Lower leg skin (tissue), 4 donors: ENCODE measurements at regions not wholly inside any gene's neighbourhood (a gene's known extent, or its start where the extent isn't known, plus 50 kb on each side); places are given as distances from the start of the nearest gene placed in this dataset.
"Not testable (repeated sequence)": the region's sequence is repeated elsewhere in the genome, so short reads cannot be mapped to it uniquely, and the experiment has no call there.

Source experiments
- DNase-seq, 2 donors: peaks; one replicate each; pipeline ENCODE4 v3.0.0-alpha.2; 2019; ENCODE audit warnings: low spot score in 2 of 2
- H3K4me3 ChIP-seq: fragments of 200-600 bp; sonication (generic); 2 replicates; pipeline ENCODE4 v1.5.1; 2017; ENCODE audit warnings: mild to moderate bottlenecking, low read depth; ENCODE audit not compliant: poor library complexity, severe bottlenecking
- POLR2A ChIP-seq, 2 donors: fragments of 450-650 bp; IDR thresholded peaks; one replicate each; pipeline ENCODE4 v1.6.1; 2016 to 2017; ENCODE audit warnings: antibody characterized with exemption in 2 of 2, mild to moderate bottlenecking in 1 of 2, moderate library complexity in 1 of 2
- WGBS, 2 donors: methylation state at CpG; one replicate each; pipeline ENCODE4 v1.1.5; 2018; 5-methylcytosine and 5-hydroxymethylcytosine counted together
- intact Hi-C: fragments of 100-400 bp; cut with DNase I; formaldehyde crosslinking; loops from one replicate; pipeline ENCODE4 v1.15.0; 2023; ENCODE audit warnings: low total_unique reads
- TF ChIP-seq, protein P1 (sequence below), 3 donors: fragments of 450-650 bp; IDR thresholded peaks; one replicate each; pipeline ENCODE4 v1.5.1; 2016; ENCODE audit warnings: antibody characterized with exemption in 3 of 3, mild to moderate bottlenecking in 3 of 3, moderate library complexity in 2 of 3

DNA sequence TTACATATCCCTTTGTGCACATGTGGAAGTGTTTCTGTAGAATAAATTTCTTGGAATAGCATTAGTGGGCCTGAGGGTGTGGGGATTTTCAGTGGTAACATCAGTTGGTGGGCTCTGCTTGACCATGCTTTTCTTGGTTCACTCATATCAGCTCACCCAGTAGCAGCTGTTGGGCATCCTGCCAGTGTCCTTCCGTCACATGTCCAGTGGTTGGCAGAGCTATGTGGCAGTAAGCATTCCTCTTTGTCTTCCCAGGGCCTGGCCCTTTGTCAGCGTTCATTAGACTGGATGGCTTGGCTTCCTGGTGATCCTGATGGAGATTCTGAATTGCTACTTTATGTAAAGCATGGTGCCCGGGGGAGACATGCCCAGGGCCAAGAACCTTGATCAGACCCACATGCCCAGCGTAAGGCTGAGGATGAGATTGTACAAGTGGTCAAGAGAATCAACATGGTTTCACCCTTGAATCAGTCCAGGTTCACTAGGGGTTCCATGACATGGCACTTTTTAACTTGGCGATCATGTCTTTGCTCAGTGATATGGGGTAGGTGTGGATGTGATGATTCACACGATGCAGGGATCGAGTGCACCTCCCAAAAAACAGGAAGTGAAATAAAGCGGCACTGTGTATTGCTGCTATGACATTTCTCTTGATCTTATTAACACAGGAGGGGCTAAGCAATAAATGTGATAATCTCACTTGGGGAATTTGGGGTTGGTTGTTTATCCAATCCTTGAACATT lies 72.1 kb upstream of the IGFBP7 start:
- TF ChIP-seq POLR2A (IDR thresholded peaks at IDR 0.05), result no peak
- TF ChIP-seq, protein P1, sequence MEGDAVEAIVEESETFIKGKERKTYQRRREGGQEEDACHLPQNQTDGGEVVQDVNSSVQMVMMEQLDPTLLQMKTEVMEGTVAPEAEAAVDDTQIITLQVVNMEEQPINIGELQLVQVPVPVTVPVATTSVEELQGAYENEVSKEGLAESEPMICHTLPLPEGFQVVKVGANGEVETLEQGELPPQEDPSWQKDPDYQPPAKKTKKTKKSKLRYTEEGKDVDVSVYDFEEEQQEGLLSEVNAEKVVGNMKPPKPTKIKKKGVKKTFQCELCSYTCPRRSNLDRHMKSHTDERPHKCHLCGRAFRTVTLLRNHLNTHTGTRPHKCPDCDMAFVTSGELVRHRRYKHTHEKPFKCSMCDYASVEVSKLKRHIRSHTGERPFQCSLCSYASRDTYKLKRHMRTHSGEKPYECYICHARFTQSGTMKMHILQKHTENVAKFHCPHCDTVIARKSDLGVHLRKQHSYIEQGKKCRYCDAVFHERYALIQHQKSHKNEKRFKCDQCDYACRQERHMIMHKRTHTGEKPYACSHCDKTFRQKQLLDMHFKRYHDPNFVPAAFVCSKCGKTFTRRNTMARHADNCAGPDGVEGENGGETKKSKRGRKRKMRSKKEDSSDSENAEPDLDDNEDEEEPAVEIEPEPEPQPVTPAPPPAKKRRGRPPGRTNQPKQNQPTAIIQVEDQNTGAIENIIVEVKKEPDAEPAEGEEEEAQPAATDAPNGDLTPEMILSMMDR (IDR thresholded peaks at IDR 0.05), result no peak
- DNase-seq, result peak in 1 of 2 donors; percentile 32
- WGBS, 2 donors, result 77 to 88% methylated on average over 8 of the region's 8 CpGs
- no peak overlapping the region for H3K4me3 ChIP-seq
- intact Hi-C loops, result no loop called here

DNA sequence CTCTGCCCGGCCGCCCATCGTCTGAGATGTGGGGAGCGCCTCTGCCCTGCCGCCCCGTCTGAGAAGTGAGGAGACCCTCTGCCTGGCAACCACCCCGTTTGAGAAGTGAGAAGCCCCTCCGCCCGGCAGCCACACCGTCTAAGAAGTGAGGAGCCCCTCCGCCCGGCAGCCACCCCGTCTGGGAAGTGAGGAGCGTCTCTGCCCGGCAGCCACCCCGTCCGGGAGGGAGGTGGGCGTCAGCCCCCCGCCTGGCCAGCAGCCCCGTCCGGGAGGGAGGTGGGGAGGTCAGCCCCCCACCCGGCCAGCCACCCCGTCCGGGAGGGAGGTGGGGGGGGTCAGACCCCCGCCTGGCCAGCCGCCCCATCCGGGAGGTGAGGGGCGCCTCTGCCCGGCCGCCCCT lies 63.0 kb upstream of the IGFBP7 start:
- intact Hi-C loops, DNase-seq, H3K4me3 ChIP-seq: not testable (repeated sequence)
- 96 to 97% methylated on average over 6 to 15 of the region's 30 CpGs for WGBS, 2 donors

DNA sequence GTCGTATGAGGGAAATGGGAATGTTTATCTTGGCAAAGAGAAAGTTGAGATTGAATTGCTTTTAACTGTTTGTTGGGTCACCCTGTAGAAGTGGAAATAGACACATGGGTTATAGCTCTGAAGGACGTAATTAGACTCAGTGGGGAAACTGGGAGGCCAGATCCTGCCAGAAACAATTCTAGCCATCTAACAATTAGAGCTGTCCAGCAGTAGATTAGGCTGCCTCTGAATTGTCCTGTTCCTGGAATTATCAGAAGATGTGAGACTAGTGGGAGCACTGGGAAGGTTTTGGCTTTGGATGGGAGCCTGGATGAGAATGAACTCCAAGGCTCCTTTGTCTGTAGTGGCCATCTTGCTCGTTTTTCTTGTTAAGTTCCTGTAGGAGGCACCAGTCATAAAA lies 61.9 kb upstream of the IGFBP7 start:
- no peak for DNase-seq
- intact Hi-C loops, result no loop called here
- WGBS, 2 donors, result 54 to 57% methylated on average over 3 of the region's 3 CpGs
- TF ChIP-seq POLR2A (IDR thresholded peaks at IDR 0.05), result no peak
- TF ChIP-seq, protein P1 (IDR thresholded peaks at IDR 0.05), result no peak
- no peak overlapping the region for H3K4me3 ChIP-seq

DNA sequence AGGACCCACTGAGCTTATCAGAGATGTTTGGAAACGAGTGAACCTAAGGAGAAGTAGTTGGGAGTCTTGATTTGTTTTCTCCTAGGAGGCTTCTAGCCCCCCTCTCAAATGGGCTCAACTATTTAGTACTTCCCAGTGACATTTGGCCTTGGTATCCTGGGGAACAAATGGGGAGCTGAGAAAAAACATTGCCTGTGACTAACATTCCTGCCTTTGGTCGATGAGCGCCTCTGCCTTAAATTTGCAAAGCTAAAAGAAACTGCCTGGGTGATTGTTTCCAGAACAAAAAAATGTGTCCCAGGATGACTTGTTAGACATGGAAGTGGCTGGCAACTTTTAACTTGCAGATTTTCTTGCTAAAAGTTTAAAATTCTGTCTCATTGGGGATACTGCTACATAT lies 58.8 kb upstream of the IGFBP7 start:
- no peak for DNase-seq
- TF ChIP-seq POLR2A (IDR thresholded peaks at IDR 0.05), result no peak
- TF ChIP-seq, protein P1 (IDR thresholded peaks at IDR 0.05), result no peak
- no peak overlapping the region for H3K4me3 ChIP-seq
- intact Hi-C loops, result no loop called here
- WGBS, 2 donors, result 56 to 67% methylated on average over 3 of the region's 3 CpGs

DNA sequence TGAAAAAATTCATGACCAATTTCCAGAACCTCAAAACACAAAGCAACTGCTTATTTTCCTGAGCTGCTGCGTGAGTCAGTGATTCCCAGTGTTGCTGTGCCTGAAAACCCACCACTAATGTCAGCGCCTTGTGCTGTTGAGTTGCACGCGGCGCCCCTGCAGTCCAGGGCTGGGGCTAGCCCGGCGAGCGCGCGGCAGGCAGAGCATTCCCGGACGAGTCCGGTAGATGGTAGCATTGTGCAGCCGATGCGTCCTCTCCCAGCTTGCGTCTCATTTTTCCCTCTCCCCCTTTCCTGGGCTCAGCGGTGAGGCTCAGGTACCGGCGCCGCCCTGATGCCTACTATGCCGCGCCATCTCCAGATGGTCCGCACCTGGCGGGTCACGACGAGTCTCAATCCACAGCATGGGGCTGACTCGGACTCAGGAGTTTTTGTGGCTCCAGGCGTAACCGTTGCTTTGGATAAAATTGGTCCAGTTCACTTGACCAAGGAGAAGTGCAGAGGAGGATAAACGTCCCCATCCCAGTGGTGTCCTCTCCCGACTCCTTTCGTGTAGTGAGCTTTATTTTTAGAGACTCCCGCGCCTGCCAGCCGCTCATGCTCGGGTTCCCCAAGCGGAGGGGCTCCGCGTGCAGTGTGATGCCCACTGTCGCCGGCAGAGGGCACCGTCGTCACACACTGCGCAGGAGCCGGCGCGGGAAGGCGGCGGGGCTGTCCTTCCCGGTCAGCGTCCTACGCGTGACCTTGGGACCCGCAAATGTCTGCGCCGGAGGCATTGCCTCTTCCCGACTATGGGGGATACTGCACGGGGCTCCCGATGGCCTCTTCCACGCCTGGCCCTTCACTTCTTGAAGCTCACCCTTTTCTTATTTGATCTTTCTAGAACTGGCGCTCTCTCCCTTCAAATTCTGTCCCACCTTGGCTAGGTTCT lies 53.6 kb upstream of the IGFBP7 start:
- intact Hi-C loops, result no loop called here
- peak; percentile 62 to 95 for DNase-seq
- 2 to 3% methylated on average over 61 of the region's 61 CpGs for WGBS, 2 donors

More for the DNA sequence above, 53.6 kb upstream of the IGFBP7 start:
- TF ChIP-seq, protein P1 (IDR thresholded peaks at IDR 0.05), result peak in 1 of 3 donors; percentile 59
- no peak for TF ChIP-seq POLR2A (IDR thresholded peaks at IDR 0.05)
- H3K4me3 ChIP-seq, result peak overlapping the region; percentile 41
